Peyer's patch (tissue), 4 donors: ENCODE measurements at regions not wholly inside any gene's neighbourhood (a gene's known extent, or its start where the extent isn't known, plus 50 kb on each side); places are given as distances from the start of the nearest gene placed in this dataset.

Source experiments
- POLR2A ChIP-seq, 2 donors: fragments of 450-650 bp; IDR thresholded peaks; one replicate each; pipeline ENCODE4 v1.5.1; 2017; ENCODE audit warnings: antibody characterized with exemption in 2 of 2, mild to moderate bottlenecking in 2 of 2, moderate library complexity in 2 of 2
- TF ChIP-seq, protein P1 (sequence below), 6 experiments: fragments of 450-650 bp in 4 of 6; fragments of 200-600 bp in 2 of 6; sonication (generic) in 1 of 6; IDR thresholded peaks; one replicate each; pipeline ENCODE4 v1.5.1; 2017 to 2019; ENCODE audit warnings: antibody characterized with exemption in 6 of 6, mild to moderate bottlenecking in 3 of 6, moderate library complexity in 1 of 6

DNA sequence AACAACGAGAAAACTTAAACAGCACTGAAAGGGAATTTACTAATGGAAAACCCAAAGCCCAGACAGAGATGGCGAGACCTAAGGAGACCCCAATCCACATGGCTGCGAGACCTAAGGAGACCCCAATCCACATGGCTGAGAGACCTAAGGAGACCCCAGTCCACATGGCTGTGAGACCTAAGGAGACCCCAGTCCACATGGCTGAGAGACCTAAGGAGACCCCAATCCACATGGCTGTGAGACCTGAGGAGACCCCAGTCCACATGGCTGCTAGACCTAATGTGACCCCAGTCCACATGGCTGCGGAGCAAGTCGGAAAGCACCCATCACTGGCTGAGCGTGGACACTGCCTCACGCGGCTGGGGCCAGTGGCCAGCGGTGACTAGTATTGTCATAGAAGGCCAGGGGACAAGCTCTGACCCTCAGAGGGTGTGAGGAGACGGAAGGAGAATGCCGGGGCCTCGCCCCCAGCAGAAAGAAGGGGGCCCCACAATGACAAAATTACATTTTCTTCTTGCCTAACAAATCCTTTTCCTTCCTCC lies 241.8 kb downstream of the C16orf95 start:
- TF ChIP-seq, protein P1, sequence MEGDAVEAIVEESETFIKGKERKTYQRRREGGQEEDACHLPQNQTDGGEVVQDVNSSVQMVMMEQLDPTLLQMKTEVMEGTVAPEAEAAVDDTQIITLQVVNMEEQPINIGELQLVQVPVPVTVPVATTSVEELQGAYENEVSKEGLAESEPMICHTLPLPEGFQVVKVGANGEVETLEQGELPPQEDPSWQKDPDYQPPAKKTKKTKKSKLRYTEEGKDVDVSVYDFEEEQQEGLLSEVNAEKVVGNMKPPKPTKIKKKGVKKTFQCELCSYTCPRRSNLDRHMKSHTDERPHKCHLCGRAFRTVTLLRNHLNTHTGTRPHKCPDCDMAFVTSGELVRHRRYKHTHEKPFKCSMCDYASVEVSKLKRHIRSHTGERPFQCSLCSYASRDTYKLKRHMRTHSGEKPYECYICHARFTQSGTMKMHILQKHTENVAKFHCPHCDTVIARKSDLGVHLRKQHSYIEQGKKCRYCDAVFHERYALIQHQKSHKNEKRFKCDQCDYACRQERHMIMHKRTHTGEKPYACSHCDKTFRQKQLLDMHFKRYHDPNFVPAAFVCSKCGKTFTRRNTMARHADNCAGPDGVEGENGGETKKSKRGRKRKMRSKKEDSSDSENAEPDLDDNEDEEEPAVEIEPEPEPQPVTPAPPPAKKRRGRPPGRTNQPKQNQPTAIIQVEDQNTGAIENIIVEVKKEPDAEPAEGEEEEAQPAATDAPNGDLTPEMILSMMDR (IDR thresholded peaks at IDR 0.05) = no peak
- TF ChIP-seq POLR2A (IDR thresholded peaks at IDR 0.05) = no peak
